MCF 10A (cell line): ENCODE measurements at regions not wholly inside any gene's neighbourhood (a gene's known extent, or its start where the extent isn't known, plus 50 kb on each side); places are given as distances from the start of the nearest gene placed in this dataset.

ENCODE experiments used
- BruUV-seq: library from RNA; stranded (reverse); fragments of 400-500 nt; replicated peaks from 2 replicates; lab custom pipeline; 2021; lab: Mats Ljungman, UMichigan
- CTCF ChIA-PET: fragments of 300-600 bp; sonication (Branson Sonifier 250); formaldehyde crosslinking; extraction: SDS; loops from one replicate; lab custom pipeline; 2021; ENCODE audit warnings: antibody characterized with exemption, inconsistent platforms; lab: Yijun Ruan, JAX
- POLR2A ChIA-PET: fragments of 300-600, 350-650 bp; sonication (Branson Sonifier 250); formaldehyde crosslinking; extraction: SDS; loops from one replicate; lab custom pipeline; 2020; ENCODE audit warnings: antibody characterized with exemption, inconsistent platforms; lab: Yijun Ruan, JAX
- DNase-seq: peaks from one replicate; pipeline ENCODE4 v3.0.0-alpha.2; 2018; ENCODE audit not compliant: unreplicated experiment
- H3K27ac Mint-ChIP-seq: one replicate; pipeline ENCODE4 v1.8.0; 2022; ENCODE audit warnings: mild to moderate bottlenecking, low read depth, mixed read lengths; ENCODE audit not compliant: unreplicated experiment
- H3K27me3 Mint-ChIP-seq: one replicate; pipeline ENCODE4 v1.8.0; 2022; ENCODE audit warnings: mixed read lengths; ENCODE audit not compliant: insufficient read depth, unreplicated experiment
- H3K36me3 Mint-ChIP-seq: one replicate; pipeline ENCODE4 v1.8.0; 2022; ENCODE audit warnings: mild to moderate bottlenecking, moderate library complexity, mixed read lengths; ENCODE audit not compliant: insufficient read depth, unreplicated experiment
- H3K4me1 Mint-ChIP-seq: one replicate; pipeline ENCODE4 v1.8.0; 2022; ENCODE audit warnings: mixed read lengths; ENCODE audit not compliant: insufficient read depth, unreplicated experiment
- H3K4me3 Mint-ChIP-seq: one replicate; pipeline ENCODE4 v1.8.0; 2022; ENCODE audit warnings: mild to moderate bottlenecking, moderate library complexity, mixed read lengths; ENCODE audit not compliant: unreplicated experiment
- H3K9me3 Mint-ChIP-seq: one replicate; pipeline ENCODE4 v1.8.0; 2022; ENCODE audit warnings: mixed read lengths; ENCODE audit not compliant: unreplicated experiment
- CTCF ChIP-seq: fragments of 200-600 bp; IDR thresholded peaks from one replicate; pipeline ENCODE4 v1.8.0; 2022; ENCODE audit warnings: antibody characterized with exemption, mild to moderate bottlenecking; ENCODE audit not compliant: unreplicated experiment
- intact Hi-C: fragments of 100-400 bp; cut with micrococcal nuclease; formaldehyde crosslinking; loops from 2 replicates; pipeline ENCODE4 v1.14.1; 2022

GRCh38 chr2:100211521-100211920 is 69.1 kb upstream of the AFF3 start:
- H3K36me3 Mint-ChIP-seq: no peaks in the 10 kb centered on the region
- no peaks in the 10 kb centered on the region for H3K9me3 Mint-ChIP-seq
- intact Hi-C loops: no loop called here
- BruUV-seq: no TSS peak
- H3K4me1 Mint-ChIP-seq: no peaks in the 10 kb centered on the region
- peak; percentile 4 for DNase-seq
- POLR2A ChIA-PET: interaction anchor here (0.6 kb wide), 1 partner anchor 25 kb away, joined by 4 read pairs; no protein-coding TSS in a partner anchor
- H3K4me3 Mint-ChIP-seq: no peak overlapping the region
- no peak for TF ChIP-seq CTCF
- H3K27ac Mint-ChIP-seq: no peak overlapping the region
- CTCF ChIA-PET: interaction anchor here (1.0 kb wide), 1 partner anchor 409 kb away, joined by 5 read pairs; no protein-coding TSS in a partner anchor
- peaks cover 12% of the 10 kb centered on the region for H3K27me3 Mint-ChIP-seq

GRCh38 chr2:100208141-100208770 is 65.9 kb upstream of the AFF3 start:
- CTCF ChIA-PET: interaction anchor here (0.6 to 0.7 kb wide), 3 partner anchors 37 to 390 kb away, joined by 3 to 6 read pairs (median 3); no protein-coding TSS in a partner anchor

DNA sequence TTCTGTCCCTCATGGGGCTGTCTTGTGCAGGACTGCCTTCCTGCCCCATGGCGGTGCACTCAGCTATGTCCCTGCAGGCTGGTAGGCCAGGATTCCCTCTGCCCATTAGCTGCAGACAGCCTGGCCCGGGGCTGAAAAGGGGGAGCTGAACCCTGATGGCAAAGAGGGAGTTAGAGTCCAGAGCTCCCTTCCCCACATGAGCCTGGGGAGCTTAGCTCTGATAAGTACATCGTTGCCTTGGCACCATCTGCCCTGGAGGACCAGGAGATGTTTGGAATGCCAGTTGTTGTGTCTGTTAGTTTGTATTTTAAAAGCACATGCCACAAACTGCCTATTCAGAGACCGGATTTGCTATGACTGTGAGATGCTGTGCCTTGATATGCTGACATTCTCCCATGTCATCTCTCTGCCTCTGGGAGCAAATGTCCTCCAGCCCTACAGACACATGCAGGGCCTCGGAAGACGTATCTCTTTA is 65.1 kb upstream of the AFF3 start:
- BruUV-seq: no TSS peak
- H3K27me3 Mint-ChIP-seq: peaks cover 12% of the 10 kb centered on the region
- DNase-seq: no peak
- intact Hi-C loops: no loop called here
- no peaks in the 10 kb centered on the region for H3K9me3 Mint-ChIP-seq
- POLR2A ChIA-PET: no interaction called here
- CTCF ChIA-PET: interaction anchor here (0.6 to 1.2 kb wide), 4 partner anchors 56 to 389 kb away, joined by 3 to 4 read pairs (median 3); no protein-coding TSS in a partner anchor
- no peaks in the 10 kb centered on the region for H3K4me1 Mint-ChIP-seq
- no peak overlapping the region for H3K4me3 Mint-ChIP-seq
- H3K36me3 Mint-ChIP-seq: no peaks in the 10 kb centered on the region
- no peak overlapping the region for H3K27ac Mint-ChIP-seq
- TF ChIP-seq CTCF: no peak

More at GRCh38 chr2:100208141-100208770, 65.9 kb upstream of the AFF3 start:
- H3K27me3 Mint-ChIP-seq: peaks cover 12% of the 10 kb centered on the region
- H3K9me3 Mint-ChIP-seq: no peaks in the 10 kb centered on the region
- no peak overlapping the region for H3K27ac Mint-ChIP-seq
- POLR2A ChIA-PET: no interaction called here
- BruUV-seq: no TSS peak
- no peaks in the 10 kb centered on the region for H3K36me3 Mint-ChIP-seq
- no peak for DNase-seq
- no peaks in the 10 kb centered on the region for H3K4me1 Mint-ChIP-seq
- TF ChIP-seq CTCF: no peak
- intact Hi-C loops: no loop called here
- H3K4me3 Mint-ChIP-seq: no peak overlapping the region

DNA sequence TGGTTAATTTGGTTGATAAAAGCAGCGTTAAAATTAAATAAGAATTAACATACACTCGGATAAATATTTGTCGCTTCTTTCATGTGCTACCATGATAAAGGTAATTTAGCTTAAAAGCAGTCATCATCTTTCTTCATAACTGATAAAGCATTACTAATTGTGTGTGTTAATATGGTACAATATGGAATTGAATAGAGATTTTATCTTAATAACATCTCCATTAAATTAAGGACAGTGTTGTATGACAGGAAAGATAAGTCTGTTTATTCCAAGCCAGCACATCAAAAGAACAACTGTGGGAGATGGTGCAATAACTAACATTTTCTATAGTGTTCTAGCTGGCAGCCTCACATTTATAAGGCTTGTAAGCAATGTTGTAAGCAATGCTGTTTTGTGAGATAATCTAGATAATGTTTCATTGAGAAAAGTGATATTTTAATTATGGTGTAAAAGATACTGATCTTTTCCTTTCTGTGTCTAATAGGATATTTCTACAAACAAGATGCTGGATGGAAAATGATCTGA is 64.4 kb upstream of the AFF3 start:
- Mint-ChIP-seq H3K27ac (no peak overlapping the region), H3K36me3 (no peaks in the 10 kb centered on the region), H3K27me3 (peaks cover 12% of the 10 kb centered on the region), H3K9me3 (no peaks in the 10 kb centered on the region), H3K4me1 (no peaks in the 10 kb centered on the region), H3K4me3 (no peak overlapping the region)
- ChIA-PET CTCF (interaction anchor here (0.7 to 1.2 kb wide), 2 partner anchors 76 to 431 kb away, joined by 3 read pairs; no protein-coding TSS in a partner anchor), POLR2A (no interaction called here)
- no TSS peak for BruUV-seq
- no peak for DNase-seq
- TF ChIP-seq CTCF: no peak
- intact Hi-C loops: no loop called here
